ENCODE measurements at regions not wholly inside any gene's neighbourhood (a gene's known extent, or its start where the extent isn't known, plus 50 kb on each side); places are given as distances from the start of the nearest gene placed in this dataset.

- TF ChIP-seq CTCF (conservative IDR thresholded peaks at IDR 0.05; ENCODE audit: low read depth, low read length) (no peak), MXI1 (IDR thresholded peaks at IDR 0.05; ENCODE audit: borderline replicate concordance, low read depth, low read length) (no peak), POLR2A (IDR thresholded peaks at IDR 0.05; ENCODE audit: low read depth, low read length) (no peak), RFX5 (IDR thresholded peaks at IDR 0.05; ENCODE audit: low read depth, low read length) (no peak), MAFK (IDR thresholded peaks at IDR 0.05; ENCODE audit: low read depth, low read length) (no peak)
Observed at GRCh38 chr16:73354434-73354833, 306.5 kb upstream of the ZFHX3 start.
